Kidney (tissue), 13 donors: ENCODE measurements at regions not wholly inside any gene's neighbourhood (a gene's known extent, or its start where the extent isn't known, plus 50 kb on each side); places are given as distances from the start of the nearest gene placed in this dataset.

Experiments
- DNase-seq, 5 donors: peaks; one replicate each; pipeline ENCODE4 v3.0.0-alpha.2; 2013 to 2020
- FAIRE-seq: peaks from 2 replicates; lab custom pipeline; 2012; peaks lifted over from hg19 to GRCh38; lab: Jason Lieb, UNC
- H3K27ac ChIP-seq, 2 donors: one replicate each; pipeline ENCODE4 v1.7.0; 2013; ENCODE audit warnings: low read depth in 2 of 2, low read length in 2 of 2, inconsistent platforms in 1 of 2
- H3K27me3 ChIP-seq: one replicate; pipeline ENCODE4 v1.7.1; 2013; ENCODE audit warnings: low read length, inconsistent platforms; ENCODE audit not compliant: control insufficient read depth, insufficient read depth
- H3K36me3 ChIP-seq, 3 donors: one replicate each; pipeline versions ENCODE4 v1.7.0 to v1.7.1; 2013; ENCODE audit warnings: low read length in 3 of 3, control low read depth in 1 of 3, inconsistent platforms in 1 of 3; ENCODE audit not compliant: insufficient read depth in 3 of 3, control insufficient read depth in 2 of 3
- H3K4me1 ChIP-seq, 3 donors: one replicate each; pipeline versions ENCODE4 v1.7.0 to v1.7.1; 2013; ENCODE audit warnings: low read length in 3 of 3, inconsistent platforms in 1 of 3, low read depth in 1 of 3; ENCODE audit not compliant: control insufficient read depth in 2 of 3, insufficient read depth in 2 of 3
- H3K4me3 ChIP-seq, 3 donors: one replicate each; pipeline versions ENCODE4 v1.7.0 to v1.8.1; 2013; ENCODE audit warnings: low read length in 3 of 3, control low read depth in 1 of 3, inconsistent platforms in 1 of 3
- H3K9ac ChIP-seq, 3 donors: one replicate each; pipeline versions ENCODE4 v1.7.0 to v1.7.1; 2013; ENCODE audit warnings: low read length in 3 of 3, control low read depth in 1 of 3, inconsistent platforms in 1 of 3
- H3K9me3 ChIP-seq, 3 donors: one replicate each; pipeline versions ENCODE4 v1.7.0 to v1.7.1; 2013; ENCODE audit warnings: low read length in 3 of 3, control low read depth in 1 of 3, inconsistent platforms in 1 of 3; ENCODE audit not compliant: control insufficient read depth in 2 of 3, insufficient read depth in 1 of 3
- intact Hi-C: fragments of 100-400 bp; cut with DNase I; formaldehyde crosslinking; loops from one replicate; pipeline ENCODE4 v1.11.1; 2022
- TF ChIP-seq, protein P1 (sequence below): IDR thresholded peaks from 3 replicates; pipeline ENCODE4 v1.5.1; 2012; ENCODE audit warnings: mild to moderate bottlenecking, moderate library complexity, borderline replicate concordance; ENCODE audit not compliant: insufficient read depth; ENCODE audit errors: extremely low read depth
- donor health status: control.
- donor health status: control.
- donor health status: control.
- donor health status: control.
- donor health status: control.
- donor health status: DM: yes; HTN: yes; CAD: no.
- donor health status: Normal renal cell carcinoma (clear cell type).

DNA sequence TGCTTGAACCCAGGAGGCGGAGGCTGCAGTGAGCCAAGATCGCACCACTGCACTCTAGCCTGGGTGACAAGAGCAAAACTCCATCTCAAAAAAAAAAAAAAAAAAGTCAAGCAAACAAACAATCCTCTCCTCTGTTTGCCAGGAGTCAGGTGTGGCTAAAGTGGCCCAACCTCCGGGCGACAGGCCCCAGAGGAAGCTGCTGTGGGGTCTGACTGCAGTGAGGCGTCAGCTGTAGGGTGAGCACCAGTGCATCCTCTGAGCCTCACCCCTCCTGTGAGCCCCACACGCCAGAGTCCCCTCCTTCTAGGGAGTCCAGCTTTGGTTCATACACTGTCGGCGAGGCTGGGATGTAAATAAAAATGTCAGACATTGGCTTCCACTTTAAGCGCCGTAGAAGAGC is 76.5 kb upstream of the HS6ST1 start:
- Histone ChIP-seq H3K27me3 (no peaks in the 10 kb centered on the region), H3K9me3 (no peaks in the 10 kb centered on the region), H3K36me3 (no peaks in the 10 kb centered on the region), H3K4me3 (no peak overlapping the region), H3K27ac (no peak overlapping the region), H3K9ac (no peak overlapping the region), H3K4me1 (peaks cover 0 to 12% (median 4%) of the 10 kb centered on the region in 3 donors)
- TF ChIP-seq, protein P1, sequence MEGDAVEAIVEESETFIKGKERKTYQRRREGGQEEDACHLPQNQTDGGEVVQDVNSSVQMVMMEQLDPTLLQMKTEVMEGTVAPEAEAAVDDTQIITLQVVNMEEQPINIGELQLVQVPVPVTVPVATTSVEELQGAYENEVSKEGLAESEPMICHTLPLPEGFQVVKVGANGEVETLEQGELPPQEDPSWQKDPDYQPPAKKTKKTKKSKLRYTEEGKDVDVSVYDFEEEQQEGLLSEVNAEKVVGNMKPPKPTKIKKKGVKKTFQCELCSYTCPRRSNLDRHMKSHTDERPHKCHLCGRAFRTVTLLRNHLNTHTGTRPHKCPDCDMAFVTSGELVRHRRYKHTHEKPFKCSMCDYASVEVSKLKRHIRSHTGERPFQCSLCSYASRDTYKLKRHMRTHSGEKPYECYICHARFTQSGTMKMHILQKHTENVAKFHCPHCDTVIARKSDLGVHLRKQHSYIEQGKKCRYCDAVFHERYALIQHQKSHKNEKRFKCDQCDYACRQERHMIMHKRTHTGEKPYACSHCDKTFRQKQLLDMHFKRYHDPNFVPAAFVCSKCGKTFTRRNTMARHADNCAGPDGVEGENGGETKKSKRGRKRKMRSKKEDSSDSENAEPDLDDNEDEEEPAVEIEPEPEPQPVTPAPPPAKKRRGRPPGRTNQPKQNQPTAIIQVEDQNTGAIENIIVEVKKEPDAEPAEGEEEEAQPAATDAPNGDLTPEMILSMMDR: no peak
- intact Hi-C loops: no loop called here
- peak in 2 of 5 donors; percentile 56 to 74 for DNase-seq
- no peak for FAIRE-seq

DNA sequence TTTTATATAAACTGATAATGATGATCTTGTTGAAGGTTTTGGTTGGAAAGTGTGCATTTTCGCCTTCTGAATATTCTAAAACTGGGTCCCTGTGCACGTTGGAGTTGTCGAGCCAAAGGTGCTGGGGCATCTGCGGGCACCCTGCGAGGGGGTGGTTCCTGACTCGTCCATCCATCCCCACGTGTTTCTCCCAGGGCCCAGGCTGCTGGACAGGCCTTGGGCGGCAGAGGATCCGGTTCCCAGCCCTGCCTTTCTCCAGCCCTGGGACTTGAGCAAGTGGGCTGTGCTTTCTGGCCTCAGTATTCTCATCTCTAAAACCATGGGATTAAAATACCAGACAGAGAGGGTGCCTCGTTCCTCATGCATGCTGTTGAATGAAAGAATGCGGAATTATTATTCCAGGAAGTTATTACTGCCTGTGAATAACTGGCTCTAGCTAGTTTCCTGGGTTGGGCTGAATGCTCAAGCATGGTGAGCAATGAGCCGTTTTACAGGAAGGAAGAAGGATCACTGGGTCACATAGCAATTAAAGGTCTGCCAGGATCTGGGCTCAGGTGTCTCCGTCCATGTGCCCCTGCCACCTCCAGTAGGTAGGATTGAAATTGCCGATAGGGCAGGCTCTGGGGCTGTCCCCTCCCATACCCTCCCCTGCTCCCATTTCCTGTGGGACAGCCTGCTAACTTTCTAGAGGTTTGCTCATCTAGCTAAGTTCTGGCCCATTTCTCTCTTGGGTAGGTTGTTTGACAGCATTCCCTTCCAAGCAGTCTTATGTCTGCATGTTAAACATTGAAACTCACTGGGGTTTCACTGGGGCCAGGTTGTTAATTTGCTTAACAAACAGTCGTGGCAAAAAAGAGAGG is 77.2 kb upstream of the HS6ST1 start:
- FAIRE-seq (no peak), DNase-seq (peak; percentile 66 to 93 (median 85))
- intact Hi-C loops: no loop called here
- TF ChIP-seq, protein P1: no peak
- Histone ChIP-seq H3K9me3 (no peaks in the 10 kb centered on the region), H3K27me3 (no peaks in the 10 kb centered on the region), H3K4me3 (no peak overlapping the region), H3K9ac (no peak overlapping the region), H3K27ac (peak overlapping the region; percentile 32 to 78), H3K36me3 (no peaks in the 10 kb centered on the region), H3K4me1 (peaks cover 0 to 12% (median 4%) of the 10 kb centered on the region in 3 donors)

DNA sequence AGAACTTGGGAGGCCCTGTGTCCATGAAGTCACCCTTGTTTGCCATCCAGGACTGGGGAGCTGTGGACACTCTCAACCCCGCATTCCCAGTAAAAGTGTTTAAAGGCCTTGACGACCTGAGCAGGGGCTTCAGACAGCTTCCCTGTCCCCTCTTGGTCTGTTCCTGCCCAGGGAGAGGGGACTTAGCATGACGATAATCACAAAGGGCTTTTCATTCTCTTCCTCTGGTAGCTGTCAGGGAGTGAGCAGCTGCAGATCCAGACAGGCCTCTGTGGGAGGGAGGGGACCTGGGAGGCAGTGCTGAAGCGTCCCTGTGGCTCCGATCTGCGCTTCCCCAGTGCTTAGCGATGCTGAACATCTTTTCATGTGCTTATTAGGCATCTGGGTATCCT is 77.8 kb upstream of the HS6ST1 start:
- Histone ChIP-seq H3K9me3 (no peaks in the 10 kb centered on the region), H3K4me3 (no peak overlapping the region), H3K4me1 (peaks cover 0 to 12% (median 4%) of the 10 kb centered on the region in 3 donors), H3K27me3 (no peaks in the 10 kb centered on the region), H3K9ac (no peak overlapping the region), H3K36me3 (no peaks in the 10 kb centered on the region), H3K27ac (peak overlapping the region; percentile 25 to 78)
- TF ChIP-seq, protein P1: no peak
- no peak for FAIRE-seq
- intact Hi-C loops: no loop called here
- peak in 3 of 5 donors; percentile 43 to 61 (median 48) for DNase-seq
